ENCODE measurements at regions not wholly inside any gene's neighbourhood (a gene's known extent, or its start where the extent isn't known, plus 50 kb on each side); places are given as distances from the start of the nearest gene placed in this dataset.

DNA sequence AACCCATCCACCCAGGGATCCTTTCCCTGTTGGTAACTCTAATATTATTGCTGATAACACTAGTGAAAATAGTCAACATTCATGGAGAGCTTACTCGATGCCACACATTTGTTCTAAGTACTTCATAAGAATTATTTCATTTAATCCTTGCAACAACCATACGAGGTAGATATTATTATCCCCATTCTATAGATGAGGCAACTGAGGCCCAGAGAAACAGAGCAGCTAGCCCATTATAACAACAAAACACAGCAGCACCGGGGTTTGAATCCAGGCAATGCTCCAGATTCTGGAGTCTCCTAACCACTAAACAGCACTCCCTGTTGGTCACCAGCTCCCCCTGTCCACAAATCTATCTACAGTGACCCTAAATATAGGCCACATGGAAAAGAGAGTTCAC, 90.4 kb upstream of the PKDCC start:
- no peak for DNase-seq (ENCODE audit: extremely low read depth, low read depth, low spot score)

DNA sequence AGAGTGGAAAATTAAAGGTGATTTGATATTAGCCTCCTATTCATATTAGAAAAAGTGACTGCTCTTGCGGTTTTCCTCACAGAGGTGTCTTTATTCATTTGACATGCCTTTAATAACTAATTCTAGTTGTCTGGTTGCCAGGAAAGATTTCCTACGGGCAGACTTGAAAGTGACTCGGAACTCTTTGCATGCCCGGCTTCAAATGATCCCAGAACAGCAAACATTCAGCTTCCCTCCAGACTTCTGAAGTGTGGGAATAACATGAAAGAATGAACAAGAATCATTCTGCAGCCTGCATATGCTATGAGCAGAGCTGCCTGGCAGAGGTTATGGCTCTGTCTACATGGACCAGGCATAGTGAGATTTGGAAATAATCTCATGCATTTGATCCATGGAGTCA, 89.6 kb upstream of the PKDCC start:
- no peak for DNase-seq (ENCODE audit: extremely low read depth, low read depth, low spot score)

DNA sequence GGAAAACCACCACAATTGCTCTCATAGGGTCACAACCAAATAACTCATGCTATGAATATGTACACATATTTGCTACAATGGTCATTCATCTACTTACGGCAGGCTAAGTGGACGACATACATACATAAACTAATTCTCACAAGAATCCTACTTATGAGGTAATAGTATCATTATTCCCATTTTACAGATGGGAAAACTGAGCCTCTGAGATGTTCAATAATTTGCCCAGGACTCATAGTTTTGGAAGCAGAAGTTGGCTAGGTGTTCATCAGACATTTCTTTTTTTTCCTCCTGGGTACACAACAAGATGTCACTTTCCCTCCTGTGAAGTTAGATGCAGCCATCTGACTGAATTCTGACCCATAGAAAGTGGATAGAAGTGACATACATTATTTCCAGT, 89.0 kb upstream of the PKDCC start:
- DNase-seq (ENCODE audit: extremely low read depth, low read depth, low spot score) = no peak

DNA sequence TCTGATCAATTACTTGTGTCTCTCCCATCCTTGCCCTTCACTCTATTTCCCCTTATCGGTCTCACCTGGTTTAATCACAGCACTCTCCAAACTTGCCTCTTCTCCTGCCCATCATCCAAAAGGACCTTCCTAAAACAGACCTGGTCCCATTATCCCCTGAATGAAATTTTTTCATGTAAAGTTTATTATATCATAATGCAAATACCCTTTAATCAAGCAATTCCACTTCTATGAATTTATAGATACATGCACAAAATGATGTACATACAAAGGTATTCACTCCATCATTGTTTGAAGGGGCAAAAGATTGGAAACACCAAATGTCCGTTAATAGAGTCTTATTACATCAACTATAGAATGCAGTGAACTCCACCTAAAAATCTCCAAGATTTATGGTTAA, 88.1 kb upstream of the PKDCC start:
- DNase-seq (ENCODE audit: extremely low read depth, low read depth, low spot score) = no peak

DNA sequence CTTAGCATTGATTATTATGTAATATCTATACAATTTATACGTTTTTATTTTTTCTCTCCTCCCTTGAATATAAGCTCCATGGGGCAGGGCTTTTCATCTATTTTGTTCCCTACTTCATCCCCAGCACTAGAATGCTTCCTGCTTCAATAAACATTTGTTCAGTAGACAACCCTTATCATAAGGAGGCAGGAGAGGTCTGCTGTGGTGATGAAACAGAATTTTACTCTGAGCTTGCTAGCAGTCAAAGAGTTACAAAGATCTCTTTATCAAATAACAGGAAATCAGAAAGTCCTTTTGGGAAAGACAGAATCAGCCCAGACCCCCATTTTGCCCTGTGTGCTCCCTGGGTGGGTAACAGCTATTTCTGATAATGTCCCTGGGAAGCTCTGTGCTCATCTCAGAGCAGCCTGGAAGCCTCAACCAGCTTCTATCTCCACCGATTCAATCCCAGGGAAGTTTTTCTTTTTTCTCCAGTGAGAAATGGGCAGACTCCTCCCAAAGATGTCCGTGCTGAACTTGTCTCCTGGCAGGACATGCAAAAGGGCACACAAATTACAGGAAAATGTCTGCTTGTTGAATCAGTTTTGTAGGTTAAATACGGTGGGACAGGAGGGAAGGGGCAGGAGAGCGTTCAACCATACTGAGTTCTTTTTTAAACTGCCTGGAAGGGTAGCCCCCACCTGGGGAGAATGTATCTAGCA, 84.7 kb upstream of the PKDCC start:
- no peak for DNase-seq (ENCODE audit: extremely low read depth, low read depth, low spot score)

DNA sequence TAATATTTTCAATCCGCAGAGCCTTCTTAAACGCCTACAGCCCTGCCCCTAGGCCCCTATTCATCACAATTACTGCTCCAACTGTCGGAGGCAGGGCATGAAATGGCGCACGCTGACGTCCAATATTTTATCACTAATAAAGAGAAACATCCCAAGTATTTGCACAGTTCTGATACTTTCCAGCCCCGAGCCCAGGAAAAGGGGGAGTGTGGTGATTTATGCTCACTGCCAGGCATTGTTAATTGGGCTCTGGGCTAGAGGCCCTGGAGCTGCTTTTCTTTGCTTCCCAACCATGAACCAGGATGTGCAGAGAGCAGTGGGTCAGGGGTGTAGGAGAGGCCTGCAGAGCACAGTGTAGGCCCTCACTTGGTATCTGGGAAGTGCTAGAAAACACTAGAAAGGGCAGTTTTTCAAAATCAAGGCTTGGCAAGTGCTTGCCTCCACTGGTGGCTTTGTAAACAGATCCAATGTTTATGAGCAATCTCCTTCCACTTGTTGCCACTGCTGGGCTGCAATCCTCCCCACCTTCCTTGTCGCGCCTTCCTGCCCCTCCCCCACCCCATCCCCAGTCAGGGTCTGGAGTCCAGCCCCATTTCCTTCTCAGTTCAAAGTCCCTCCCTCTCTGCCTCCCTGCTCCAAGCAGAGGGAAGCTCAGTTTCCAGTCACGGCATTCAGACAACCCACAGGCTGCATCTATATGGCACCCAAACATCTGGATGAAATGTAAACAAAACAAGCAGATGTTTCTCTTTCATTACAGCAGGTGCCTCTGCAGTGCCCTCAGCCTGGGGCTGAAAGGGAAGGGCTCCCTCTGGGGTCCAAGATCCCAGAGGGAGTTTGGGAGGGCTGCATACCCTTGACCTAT, 83.9 kb upstream of the PKDCC start:
- DNase-seq (ENCODE audit: extremely low read depth, low read depth, low spot score) = no peak

DNA sequence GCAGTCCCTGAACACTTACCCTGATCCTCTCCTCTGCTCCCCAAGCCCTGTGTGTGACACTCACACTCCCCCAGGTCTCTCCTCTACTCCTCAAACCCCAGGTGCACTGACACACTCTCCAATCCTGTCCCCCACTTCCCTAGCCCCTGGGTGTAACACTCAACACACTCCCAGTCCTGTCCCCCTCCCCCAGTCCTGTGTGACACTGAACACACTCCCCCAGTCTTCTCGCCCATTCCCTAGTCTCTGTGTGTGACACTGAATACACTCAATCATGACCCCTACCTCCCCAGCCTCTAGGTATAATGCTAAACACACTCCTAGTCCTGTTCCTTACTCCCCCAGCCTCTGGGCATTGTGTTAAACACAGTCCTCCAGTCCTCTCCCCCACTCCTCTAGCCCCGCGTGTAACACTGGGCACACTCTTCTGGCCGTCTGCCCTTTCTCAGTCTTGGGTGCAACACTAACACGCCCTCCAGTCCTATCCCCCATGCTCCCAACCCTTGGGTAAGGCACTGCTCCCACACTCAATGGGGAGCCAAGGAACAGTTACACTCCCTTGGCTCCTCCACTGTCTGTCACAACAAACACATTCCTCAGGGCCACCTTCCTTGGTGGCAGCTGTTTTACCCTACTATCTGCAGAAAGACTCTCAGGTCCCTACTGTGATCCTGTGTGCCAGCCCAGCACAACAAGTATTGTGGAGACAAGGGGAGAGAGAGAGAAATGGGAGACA, 82.5 kb upstream of the PKDCC start:
- DNase-seq (ENCODE audit: extremely low read depth, low read depth, low spot score) = no peak

DNA sequence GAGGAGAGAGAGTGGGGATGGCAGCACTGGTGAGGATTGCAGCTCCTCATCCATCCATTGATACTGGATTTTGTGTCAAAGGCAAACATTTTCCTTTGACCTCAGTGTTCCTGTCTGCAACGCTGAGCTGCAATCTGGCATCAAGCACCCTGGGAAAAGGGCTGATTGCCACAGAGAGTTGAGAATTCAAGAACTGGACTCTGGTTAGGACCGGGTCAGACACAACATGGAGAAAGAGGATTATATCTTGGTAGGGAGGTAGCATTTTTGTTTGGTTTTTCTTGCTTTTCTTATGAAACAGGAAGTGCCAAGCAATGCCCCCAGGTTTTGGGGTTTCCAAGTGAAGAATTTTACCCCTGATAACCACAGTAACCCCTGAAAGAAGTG, 81.9 kb upstream of the PKDCC start:
- DNase-seq (ENCODE audit: extremely low read depth, low read depth, low spot score) = no peak

DNA sequence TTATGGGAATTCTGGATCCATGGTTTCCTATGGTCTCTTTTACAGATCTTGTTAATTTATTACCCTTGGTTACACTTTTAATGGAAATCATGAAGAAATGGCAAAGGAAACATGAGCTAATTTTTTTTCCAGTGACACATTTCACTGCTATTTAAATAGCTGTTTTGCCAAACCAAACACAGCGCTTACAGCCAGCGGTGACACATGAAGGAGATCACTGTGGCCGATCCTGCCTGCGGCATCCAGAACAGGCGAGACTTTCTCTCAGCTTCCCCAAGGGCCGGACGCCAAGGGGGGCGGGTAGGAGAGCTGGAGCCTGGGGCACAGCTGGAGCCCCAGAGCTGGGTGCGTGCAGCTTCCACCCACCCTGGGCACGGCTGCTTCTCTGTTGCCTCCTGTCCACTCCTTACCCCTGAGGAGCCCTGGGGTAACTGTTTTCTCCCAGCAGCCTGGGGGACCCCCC, 81.4 kb upstream of the PKDCC start:
- peak; percentile 12 for DNase-seq (ENCODE audit: extremely low read depth, low read depth, low spot score)

DNA sequence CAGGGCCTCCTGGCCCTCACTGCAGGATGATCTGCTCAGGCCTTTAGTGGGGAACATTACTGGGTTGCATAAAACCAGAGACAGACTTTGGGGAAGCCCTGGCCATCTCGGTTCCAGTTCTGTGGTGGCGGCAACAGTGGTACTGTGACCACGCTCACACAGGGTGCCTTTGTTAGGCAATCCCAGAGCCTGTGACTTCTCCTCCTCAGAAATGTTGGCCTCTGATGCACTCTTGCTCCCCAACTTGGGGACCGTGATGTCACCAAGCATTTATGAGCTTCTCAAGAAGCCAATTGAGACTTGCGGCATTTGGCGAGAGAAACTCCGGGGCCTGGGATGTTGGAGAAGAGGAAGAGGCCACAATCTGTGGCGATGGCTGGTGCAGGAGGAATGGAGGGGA, 80.9 kb upstream of the PKDCC start:
- DNase-seq (ENCODE audit: extremely low read depth, low read depth, low spot score) = no peak

DNA sequence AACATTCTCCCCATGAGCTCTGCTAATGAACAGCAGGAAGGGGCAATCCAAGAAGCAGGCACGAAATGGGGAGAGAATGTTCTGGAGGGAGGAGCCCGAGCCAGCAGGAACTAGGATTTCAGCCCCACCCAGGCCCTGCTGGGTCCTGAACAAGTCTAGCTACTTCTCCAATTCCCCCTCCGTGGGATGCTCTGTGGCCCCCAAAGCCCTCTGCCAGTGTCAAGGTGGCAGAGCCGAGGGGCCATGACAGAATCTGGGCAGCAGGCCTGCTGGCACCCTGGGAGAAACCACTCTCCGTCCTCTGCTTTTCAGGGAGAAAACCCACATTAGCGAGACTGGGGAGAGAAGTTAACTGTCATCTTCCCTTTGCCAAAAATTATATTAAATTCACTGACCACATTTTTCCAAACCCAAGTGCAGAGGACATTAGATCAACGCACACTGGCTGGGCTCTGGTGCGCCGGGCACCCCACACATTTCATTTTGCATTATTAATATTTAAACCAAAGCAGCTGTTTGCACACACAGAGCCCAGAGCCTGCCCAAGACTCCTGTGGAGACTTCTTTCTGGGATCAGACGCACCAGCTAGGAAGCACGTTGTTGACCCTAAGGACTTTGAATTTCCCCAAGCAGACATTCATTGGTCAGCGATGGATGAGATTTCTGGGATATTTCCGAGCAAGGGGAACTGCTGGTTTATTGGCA, 80.2 kb upstream of the PKDCC start:
- no peak for DNase-seq (ENCODE audit: extremely low read depth, low read depth, low spot score)

DNA sequence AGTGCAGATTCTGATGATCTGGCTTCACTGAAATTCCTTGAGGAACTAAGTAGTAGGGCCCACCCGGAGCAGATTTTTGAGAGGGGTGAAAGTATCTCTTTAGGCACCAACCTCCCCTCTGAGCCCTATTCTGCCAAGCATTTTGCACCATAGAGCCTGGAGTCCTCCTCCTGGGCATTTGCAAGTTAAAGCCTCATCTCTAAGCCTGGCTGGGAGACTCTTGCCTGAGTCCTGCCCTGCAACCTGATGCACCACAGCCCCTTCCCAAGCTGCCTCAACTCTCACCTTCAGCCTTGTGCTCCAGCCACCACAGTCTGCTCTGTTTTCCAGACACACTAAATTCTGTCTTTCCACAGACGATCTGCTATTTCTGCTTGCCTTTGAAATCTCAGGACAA, 79.6 kb upstream of the PKDCC start:
- no peak for DNase-seq (ENCODE audit: extremely low read depth, low read depth, low spot score)

DNA sequence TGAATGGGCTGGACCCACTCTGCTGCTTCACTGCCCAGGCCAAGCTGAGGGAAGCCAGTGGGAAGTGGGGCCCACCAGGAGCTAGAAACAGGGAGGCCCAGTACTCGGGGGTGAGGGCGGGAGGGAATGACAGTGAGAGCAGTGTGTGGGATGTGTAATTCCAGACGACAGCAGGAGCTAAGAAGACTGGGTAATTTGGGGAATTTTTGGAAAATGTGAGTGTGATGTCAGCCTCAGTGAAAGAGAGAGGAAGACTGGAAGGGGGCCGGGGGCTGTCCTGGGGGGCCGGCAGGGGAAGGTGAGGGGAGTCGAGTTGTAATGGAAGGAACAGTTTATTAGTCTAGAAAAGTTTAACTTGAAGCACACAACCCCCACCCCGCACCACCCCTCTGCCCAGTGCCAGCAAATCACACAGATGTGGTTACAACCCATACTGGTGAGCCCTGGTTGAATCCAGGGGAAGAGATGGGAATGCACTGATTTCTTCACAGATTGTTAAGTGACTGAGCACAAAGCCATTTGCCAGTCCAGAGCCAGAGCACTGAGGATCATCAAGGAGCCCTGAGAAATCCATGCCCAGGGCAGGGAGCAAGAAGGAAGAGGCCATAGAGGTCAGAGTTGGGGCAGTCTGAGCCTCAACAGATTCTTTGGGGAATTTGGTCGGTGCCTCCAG, 76.7 kb upstream of the PKDCC start:
- no peak for DNase-seq (ENCODE audit: extremely low read depth, low read depth, low spot score)

DNA sequence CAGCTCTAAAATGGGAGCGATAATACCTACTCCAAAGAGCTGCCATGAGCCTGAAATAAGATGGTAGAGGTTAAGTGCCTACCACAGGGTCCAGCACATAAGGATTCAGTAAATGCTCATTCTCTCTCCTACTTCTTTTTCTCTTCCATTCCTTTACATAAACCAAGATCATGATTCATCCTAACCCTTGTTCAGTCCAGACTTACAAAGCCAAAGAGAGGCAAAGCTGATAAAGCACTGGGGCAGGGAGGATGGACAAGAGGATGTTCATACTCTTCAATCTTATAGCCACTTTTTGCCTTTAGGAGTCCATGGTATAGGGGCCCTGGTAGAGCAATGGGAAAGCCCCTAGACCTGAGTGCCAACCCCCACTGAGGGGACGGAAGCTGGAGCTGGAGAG, 75.6 kb upstream of the PKDCC start:
- DNase-seq (ENCODE audit: extremely low read depth, low read depth, low spot score) = no peak

DNA sequence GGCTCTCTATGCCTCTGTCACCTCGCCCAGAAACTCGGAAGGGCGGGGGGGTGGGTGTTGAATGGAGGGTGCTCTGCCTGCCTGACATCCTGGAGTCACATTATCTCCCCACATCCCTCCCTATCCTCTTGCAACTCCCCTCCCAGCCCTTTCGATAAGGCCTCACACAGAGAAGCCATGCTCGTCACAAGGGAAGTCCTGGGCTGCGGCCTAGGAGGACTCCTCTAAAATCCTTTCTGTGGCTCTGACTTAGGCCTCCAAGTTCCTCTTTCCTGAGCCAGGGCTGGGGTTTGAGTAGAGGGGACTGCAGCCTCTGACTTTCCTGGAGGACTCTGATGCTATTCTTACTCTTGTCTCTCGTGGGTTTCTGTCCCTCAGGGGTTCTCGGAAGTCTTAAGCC, 75.0 kb upstream of the PKDCC start:
- no peak for DNase-seq (ENCODE audit: extremely low read depth, low read depth, low spot score)

DNA sequence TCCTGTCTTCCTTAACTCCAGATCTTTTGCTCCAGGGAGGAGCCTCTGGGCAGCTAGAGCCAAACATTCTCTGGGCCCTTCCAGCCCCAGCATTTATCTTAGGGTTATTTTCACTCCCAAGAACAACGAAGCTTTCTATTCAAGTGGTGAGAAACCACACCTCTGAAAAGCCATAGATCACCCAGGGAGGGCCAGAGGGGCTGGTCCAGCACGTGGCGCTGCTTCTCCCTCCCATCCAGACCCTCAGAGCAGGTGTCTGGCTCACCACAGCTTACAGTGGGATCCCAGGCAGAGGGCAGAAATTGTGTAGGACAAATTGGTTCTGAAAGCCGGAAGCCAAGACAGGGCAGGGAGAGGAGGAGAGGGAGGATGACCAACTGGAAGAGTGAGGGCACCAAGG, 74.0 kb upstream of the PKDCC start:
- no peak for DNase-seq (ENCODE audit: extremely low read depth, low read depth, low spot score)

DNA sequence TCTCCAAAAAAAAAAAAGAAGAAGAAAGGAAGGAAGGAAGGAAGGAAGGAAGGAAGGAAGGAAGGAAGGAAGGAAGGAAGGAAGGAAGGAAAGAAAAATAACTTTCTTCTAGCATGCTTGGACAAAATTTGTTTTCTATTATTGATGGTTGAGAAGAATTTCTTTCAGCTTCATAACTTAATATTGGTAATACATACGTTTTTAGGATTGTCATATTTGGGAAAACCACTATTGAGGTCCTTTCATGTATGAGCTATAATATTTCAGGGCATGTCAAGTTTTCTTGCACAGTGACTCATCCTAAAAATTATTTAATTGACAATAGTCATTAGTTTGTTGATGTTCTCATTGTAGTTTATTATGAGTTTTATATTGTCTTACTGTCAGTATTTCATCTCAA, 66.4 kb upstream of the PKDCC start:
- no peak for DNase-seq (ENCODE audit: extremely low read depth, low read depth, low spot score)

DNA sequence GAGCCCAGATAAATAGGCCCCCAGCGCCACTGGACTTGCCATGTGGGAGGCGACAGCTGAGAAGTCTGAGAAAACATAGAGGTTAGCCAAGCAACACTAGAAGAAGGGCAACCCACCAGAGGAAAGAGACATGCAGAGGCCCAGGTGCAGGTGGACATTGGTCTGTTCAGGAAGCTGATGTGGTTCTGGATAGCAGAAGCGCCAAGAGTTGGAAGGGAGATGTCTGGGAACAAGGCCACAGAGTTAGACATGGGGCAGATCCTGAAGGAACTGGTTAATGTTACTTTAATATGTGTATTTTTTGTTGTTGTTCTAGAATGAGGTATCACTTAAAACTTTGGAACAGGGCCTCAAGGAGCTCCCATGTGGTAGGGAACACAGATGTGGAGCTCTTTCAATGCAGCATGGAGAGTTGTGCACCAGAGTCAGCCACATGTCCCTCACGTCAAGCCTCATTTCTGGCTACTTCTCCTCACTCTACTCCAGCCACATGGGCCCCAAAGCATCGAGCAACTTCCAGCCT, 62.2 kb upstream of the PKDCC start:
- no peak for DNase-seq (ENCODE audit: extremely low read depth, low read depth, low spot score)

DNA sequence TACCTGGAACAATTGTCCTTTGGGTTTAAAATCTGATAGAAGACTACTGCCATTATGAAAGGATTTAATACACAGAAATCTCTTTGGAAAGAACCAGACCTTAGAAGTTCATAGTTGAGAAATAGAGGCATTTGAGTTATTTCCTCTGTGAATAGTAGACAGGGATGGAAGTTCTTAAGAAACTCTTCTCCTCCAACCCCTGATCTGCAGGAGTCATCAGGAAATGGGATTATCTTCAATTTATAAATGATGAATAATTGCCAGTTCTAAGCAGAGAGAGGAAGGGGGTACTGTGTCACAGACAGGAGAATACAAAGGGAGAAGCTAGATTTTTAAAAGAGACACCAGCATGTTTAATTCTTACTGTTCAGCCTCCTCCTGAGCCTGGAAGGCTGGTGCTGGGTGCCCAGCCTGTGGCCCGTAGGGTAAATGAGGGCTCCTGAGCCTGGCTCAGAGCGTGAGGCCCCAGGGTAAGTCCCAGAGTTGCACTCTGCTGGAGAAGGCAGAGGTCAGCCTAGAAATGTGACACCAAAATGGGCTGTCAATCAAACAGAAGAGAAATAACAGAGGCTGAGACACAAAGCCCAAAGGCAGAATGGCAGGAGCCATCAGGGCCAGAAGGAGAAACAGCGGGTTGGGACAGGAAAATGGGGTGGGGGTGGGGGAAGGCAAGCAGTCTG, 58.2 kb upstream of the PKDCC start:
- DNase-seq (ENCODE audit: extremely low read depth, low read depth, low spot score) = no peak

DNA sequence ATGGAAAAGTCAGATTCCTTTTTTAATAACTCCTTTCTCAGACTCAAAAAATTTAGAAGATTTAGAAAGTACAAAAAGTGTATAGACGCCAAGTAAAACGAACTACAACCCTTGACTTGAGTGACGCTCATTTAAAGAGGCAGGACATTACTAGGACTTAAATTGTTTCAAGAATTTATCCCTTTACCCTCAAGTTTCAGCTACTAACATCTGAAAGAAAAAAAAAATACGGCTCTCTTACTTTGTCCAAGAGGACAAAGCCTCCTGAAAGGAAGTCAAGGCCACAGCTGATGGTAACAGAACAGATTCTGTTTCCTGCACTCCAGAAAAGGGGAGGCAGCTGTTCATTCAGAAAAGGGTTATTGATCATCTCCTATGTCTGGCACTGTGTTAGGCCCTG, 57.6 kb upstream of the PKDCC start:
- DNase-seq (ENCODE audit: extremely low read depth, low read depth, low spot score) = no peak

All from glomerular endothelial cell (primary cell).